GM19239 (cell line): ENCODE measurements at regions not wholly inside any gene's neighbourhood (a gene's known extent, or its start where the extent isn't known, plus 50 kb on each side); places are given as distances from the start of the nearest gene placed in this dataset.

ENCODE experiments used
- DNase-seq: peaks from one replicate; pipeline ENCODE4 v3.0.0; 2011; ENCODE audit warnings: low spot score; ENCODE audit not compliant: insufficient read length
- FAIRE-seq: peaks from 2 replicates; lab custom pipeline; 2011; peaks lifted over from hg19 to GRCh38; lab: Jason Lieb, UNC

- FAIRE-seq (no peak), DNase-seq (no peak)
Observed at GRCh38 chr21:40976198-40977109, 129.5 kb upstream of the DSCAM start.

DNA sequence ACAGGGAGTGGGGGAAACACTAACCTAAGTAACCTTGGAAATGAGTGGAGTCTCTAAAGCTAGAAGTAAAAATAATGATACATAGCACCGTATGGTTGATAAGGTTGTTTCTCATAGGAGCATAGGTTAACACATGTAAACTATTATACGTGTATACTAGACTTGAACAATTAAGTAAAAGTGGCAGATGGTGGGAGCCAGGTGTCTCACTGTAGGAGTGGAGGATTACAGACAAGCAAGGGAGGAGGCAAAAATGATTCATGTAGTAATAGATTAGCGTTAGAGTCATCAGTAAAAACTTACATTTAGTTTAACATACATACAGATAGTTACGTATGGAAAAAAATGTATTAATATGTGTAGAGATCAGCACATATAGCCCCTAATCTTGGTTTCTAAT lies 138.4 kb upstream of the DSCAM start:
- no peak for FAIRE-seq

DNA sequence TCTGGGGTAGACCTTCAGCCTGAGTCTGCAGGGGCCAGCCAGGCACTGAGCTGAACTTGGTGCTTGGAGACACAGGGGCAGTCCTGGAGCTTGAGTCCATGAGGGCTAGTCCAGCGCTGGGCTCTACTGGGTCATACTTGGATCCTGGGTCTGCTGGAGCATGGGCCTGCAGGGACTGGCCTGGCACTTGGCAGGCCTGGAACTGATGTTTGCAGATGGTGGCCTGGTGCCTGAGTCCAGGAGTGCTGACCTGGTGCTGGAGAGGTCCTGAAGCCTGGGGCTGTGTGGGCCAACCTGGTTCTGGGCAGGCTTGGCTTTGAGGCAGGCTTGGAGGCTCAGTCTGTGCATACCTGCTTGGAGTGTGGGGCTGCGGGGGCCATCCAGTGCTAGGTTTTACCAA lies 143.4 kb upstream of the DSCAM start:
- DNase-seq, result no peak
- no peak for FAIRE-seq

More for the DNA sequence above, 138.4 kb upstream of the DSCAM start:
- no peak for DNase-seq

DNA sequence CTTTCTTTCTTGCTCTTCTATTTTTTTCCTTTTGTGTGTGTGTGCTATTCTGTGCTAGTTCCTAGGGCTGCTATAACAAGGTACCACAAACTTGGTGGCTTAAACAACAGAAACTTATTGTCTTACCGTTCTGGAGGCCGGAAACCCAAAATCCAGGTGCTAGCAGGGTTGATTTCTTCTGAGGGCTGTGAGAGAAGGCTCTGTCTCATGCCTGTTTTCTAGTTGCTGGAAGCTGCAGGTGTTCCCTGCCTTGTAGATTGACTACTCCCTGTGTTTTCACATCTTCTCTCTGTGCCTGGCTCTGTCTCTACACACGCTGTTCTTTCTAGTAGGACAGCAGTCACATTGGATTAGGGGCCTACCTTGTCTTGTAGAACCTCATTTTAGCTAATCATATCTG lies 150.9 kb upstream of the DSCAM start:
- DNase-seq, result no peak
- no peak for FAIRE-seq

GRCh38 chr21:41000838-41001237 lies 153.9 kb upstream of the DSCAM start:
- FAIRE-seq, result no peak
- DNase-seq, result no peak

DNA sequence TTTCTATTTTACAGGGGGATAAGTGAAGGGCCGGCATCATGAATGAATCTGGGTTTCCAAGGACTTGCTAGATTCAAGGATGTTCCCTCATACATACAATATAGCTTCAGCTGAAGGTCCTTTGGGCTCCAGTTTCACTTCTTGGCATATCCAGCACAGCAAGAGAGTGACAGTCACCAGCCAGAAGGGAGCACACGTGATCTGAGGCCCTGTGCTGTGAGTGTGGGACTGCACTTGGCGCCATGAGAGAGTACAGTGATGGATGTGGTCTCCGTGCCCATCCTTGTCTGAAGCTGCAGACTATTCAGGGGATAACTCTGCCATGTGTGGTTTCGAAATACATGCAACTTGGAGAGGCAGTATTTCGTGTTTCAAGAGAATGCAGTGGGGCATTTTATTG lies 159.7 kb upstream of the DSCAM start:
- FAIRE-seq (no peak), DNase-seq (no peak)

- FAIRE-seq, result no peak
- no peak for DNase-seq
Observed at GRCh38 chr21:41008351-41008750, 159.6 kb upstream of the BACE2 start.

DNA sequence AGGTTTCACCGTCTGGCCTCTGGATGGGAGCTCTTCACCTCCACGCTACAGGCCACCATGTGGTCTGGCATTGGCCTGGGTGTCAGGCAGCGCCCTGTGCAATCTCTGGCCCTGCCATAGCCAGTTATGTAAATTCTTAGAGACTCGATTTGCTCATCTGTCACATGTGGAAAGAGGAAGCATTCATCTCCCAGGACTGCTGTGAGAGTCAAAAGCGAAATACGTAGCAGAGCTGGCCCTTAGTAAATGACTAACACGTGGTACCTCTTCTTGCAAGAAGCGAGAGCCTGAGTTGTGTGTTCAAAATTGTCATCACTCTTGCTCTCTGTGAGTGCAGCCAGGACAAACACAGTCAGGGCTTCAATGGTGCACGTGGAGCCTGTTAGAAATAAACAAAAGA lies 159.0 kb upstream of the BACE2 start:
- FAIRE-seq, result no peak
- DNase-seq, result no peak

DNA sequence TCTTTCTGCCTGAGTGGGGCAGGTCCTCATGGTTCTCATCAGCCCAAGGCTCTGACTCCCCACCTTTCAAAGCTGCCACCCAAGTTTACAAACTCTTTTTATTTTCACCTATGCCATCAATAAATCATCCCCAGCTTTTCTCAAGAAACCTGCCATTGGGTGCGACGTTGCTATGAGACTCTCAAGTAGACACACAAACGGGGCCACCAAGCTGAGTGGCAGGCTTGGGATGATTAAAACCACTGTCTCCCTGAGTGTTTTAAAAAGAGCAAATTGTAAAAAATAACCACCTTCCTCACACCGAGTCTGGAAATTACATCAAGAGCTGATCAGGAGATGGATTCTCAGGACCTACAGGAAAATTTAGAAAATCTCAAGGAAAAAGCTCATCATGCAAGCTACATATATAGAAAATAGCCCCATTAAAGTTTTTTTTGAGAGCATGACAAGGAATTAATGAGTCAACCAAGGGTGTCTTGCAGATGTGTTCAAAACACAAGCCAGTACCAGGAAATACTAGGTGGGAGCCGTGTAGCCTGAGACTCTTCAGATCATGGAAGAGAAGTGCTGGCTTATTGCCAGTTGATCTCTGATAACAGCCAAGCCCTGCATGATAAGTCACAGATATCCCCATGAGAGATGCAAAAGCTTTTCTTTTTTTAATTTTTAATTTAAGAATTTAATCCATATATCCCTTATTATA lies 158.4 kb upstream of the BACE2 start:
- DNase-seq, result no peak
- no peak for FAIRE-seq

GRCh38 chr21:41010101-41010435 lies 157.9 kb upstream of the BACE2 start:
- FAIRE-seq (no peak), DNase-seq (no peak)

- no peak for DNase-seq
- no peak for FAIRE-seq
Observed at GRCh38 chr21:41011098-41011731, 156.7 kb upstream of the BACE2 start.

DNA sequence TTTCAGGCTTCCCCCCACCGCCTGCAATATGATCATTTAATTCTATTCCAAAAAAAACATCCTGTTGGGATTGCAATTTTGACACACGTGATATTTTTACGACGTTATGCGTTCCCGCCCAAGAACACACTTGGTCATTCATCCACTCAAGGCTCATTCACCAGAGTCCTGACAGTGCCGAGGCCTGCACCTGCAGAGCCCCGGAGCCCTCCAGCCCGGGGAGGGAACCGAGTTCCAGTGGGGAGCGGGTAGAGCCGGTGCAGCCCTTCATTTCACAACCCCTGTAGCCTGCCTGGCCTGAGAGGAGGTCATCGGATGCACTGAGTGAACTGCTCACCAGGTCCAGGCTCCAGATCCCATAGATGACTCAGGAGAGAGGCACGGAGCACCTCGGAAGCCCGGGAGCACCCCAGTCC lies 156.0 kb upstream of the BACE2 start:
- no peak for DNase-seq
- FAIRE-seq, result no peak

DNA sequence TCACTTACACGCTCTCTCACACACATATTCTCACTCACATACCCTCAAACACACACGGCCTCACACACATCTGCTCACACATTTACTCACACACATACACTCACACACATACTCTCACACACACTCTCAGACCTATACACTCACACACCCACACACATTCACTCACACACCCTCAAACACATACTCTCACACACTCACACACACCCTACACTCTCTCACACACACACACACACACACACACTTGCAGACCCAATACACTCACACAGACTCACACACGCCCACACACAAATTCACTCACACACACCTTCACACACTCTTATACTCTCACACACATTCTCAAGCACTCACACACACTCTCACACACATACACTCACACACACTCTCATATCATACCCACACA lies 155.5 kb upstream of the BACE2 start:
- no peak for FAIRE-seq
- no peak for DNase-seq

DNA sequence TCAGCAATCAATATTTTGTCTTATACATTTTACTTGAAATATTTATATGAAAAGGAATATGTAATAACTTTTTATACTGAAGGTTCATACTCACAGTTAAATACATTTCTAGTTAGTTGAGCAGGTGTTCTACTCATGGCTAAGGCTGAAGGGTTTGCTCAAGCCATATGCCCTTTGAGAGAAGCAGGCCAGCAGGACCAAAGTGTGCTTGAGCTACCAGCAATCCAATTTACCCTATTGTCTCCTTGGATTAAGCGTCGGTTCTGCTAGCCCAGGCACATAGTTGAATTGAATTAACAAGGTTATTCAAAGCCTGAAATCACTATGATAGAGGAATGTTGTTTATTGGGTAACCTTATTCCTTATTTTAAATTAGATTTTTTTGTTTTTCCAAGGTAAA lies 151.5 kb upstream of the BACE2 start:
- no peak for DNase-seq
- no peak for FAIRE-seq

GRCh38 chr21:41018431-41018830 lies 149.5 kb upstream of the BACE2 start:
- no peak for FAIRE-seq
- no peak for DNase-seq

- DNase-seq (no peak), FAIRE-seq (no peak)
Observed at GRCh38 chr21:41023936-41024335, 144.0 kb upstream of the BACE2 start.

DNA sequence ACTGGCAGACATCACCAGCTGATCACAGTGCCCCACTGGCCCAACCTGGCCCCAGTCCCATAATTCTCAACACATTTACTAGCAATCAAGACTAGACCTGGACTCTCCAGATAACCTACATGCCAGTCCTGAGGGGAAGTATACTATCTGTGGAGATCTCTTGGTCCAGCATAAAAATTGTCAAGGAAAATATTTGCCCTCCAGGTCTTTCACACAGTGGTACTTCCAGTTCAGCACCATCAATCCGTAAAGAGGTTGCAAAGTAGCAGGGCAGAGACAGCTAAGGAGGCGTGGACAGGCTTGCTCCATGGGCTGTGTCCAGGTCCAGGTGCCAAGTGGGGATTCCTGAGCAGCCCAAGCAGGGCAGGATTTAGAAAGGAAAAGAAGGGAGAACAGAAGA lies 143.6 kb upstream of the BACE2 start:
- FAIRE-seq (no peak), DNase-seq (no peak)

DNA sequence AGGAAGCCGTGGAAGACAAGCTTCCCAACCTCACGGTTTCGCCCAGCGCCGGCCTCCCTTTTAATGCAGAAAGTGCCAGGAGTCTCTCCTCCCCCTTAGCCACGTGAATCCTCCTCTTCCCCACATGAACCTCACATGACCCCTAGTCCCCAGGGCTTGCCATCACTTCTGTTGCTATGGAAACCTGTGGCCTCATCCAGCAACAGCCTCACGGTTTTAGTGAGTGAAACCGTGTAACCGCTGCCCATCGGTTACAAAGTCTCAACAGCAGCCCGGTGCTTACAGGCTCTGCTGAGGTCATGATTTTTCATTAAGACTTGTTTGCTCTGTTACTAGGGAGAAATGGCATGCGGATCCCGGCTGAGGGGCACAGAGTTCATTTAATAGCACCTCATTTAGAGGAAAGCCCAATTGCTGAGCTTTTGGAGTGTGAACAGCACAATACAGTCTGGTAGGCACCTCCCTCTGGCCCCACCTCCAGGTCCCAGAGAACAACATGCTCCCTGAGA lies 143.2 kb upstream of the BACE2 start:
- DNase-seq (no peak), FAIRE-seq (no peak)

GRCh38 chr21:41029571-41029970 lies 138.4 kb upstream of the BACE2 start:
- DNase-seq (no peak), FAIRE-seq (no peak)

DNA sequence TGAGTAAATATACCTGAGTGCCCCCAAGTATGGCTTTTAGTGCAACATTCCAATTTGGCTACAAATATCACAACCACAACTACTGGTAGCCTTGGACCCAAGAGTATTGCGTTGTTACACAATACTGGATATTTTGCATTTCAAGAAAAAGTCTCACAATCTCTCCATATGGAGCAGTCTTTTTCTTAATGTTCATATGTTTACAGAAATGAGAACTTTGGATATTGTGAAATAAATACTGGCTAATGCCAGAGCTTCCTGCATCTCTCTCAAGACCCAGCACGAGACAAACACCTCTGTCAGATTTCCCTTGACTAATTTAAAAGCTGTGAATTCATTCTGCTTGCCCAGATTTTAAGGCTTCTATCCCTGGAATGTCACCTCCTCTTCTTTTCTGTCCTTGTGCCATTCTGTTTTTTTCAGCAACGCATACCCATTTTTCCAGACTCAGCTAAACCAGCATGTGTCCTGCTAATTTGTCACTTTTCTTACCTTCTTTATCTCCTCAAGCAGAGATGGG lies 136.2 kb upstream of the BACE2 start:
- no peak for FAIRE-seq
- no peak for DNase-seq

DNA sequence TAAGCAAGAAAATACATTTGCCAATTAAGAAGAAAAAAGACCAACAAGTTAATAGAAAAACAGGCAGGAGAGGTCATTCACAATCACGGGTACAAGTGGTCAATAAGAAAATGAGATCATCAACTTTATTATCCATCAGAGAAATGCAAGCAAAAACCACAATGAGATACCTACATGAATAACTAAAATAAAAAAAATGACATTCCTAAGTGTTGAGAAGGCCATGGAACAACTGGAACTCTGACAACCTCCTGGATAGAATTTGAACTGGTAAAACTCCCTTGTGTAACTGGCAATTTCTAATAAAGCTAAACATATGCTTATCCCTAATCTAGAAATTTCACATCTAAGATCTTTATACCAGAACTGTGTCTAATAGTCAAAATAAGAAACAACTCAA lies 135.4 kb upstream of the BACE2 start:
- no peak for DNase-seq
- no peak for FAIRE-seq
